T-helper 17 cell (primary cell): ENCODE measurements at regions not wholly inside any gene's neighbourhood (a gene's known extent, or its start where the extent isn't known, plus 50 kb on each side); places are given as distances from the start of the nearest gene placed in this dataset.
"Not testable (repeated sequence)": the region's sequence is repeated elsewhere in the genome, so short reads cannot be mapped to it uniquely, and the experiment has no call there.

Experiments
- ATAC-seq: fragments of 150-1000 bp; cut with Tn5 transposase; 2 replicates; pipeline ENCODE4 v1.10.0; 2021; ENCODE audit warnings: mild to moderate bottlenecking, moderate library complexity
- DNase-seq, 3 donors: peaks; one replicate each; pipeline versions ENCODE4 v3.0.0 to v3.0.0-alpha.2; 2020 to 2021
- H3K9me3 ChIP-seq: one replicate; pipeline ENCODE4 v1.7.0; 2013; ENCODE audit warnings: low read length, mild to moderate bottlenecking; ENCODE audit not compliant: control insufficient read depth, poor library complexity, severe bottlenecking
- H3K27ac Mint-ChIP-seq: one replicate; pipeline ENCODE4 v1.8.0; 2022; ENCODE audit warnings: mild to moderate bottlenecking, moderate library complexity, mixed read lengths
- H3K27me3 Mint-ChIP-seq: one replicate; pipeline ENCODE4 v1.8.0; 2022; ENCODE audit warnings: mixed read lengths
- H3K36me3 Mint-ChIP-seq: one replicate; pipeline ENCODE4 v1.8.0; 2022; ENCODE audit warnings: low read depth, mixed read lengths
- H3K4me1 Mint-ChIP-seq: one replicate; pipeline ENCODE4 v1.8.0; 2022; ENCODE audit warnings: mild to moderate bottlenecking, mixed read lengths
- H3K4me3 Mint-ChIP-seq: one replicate; pipeline ENCODE4 v1.8.0; 2022; ENCODE audit warnings: mild to moderate bottlenecking, moderate library complexity, mixed read lengths

GRCh38 chr1:55893155-55893554 lies 678.0 kb upstream of the USP24 start:
- H3K27ac Mint-ChIP-seq, result no peak overlapping the region
- H3K4me1 Mint-ChIP-seq, result no peaks in the 10 kb centered on the region
- H3K27me3 Mint-ChIP-seq, result peaks cover 4% of the 10 kb centered on the region
- DNase-seq (no peak), ATAC-seq (no peak)
- H3K9me3 ChIP-seq, result no peaks in the 10 kb centered on the region
- no peak overlapping the region for H3K4me3 Mint-ChIP-seq
- H3K36me3 Mint-ChIP-seq, result no peaks in the 10 kb centered on the region

- no peak overlapping the region for H3K4me3 Mint-ChIP-seq
- H3K27ac Mint-ChIP-seq, result no peak overlapping the region
- H3K36me3 Mint-ChIP-seq, result no peaks in the 10 kb centered on the region
- H3K27me3 Mint-ChIP-seq, result peaks cover 14% of the 10 kb centered on the region
- DNase-seq (no peak), ATAC-seq (no peak)
- H3K9me3 ChIP-seq, result no peaks in the 10 kb centered on the region
- no peaks in the 10 kb centered on the region for H3K4me1 Mint-ChIP-seq
These were observed 673.6 kb upstream of the USP24 start for GRCh38 chr1:55888685-55889317.

- DNase-seq, result no peak
- Mint-ChIP-seq H3K27me3 (peaks cover 14% of the 10 kb centered on the region), H3K27ac (no peak overlapping the region), H3K4me3 (no peak overlapping the region), H3K4me1 (no peaks in the 10 kb centered on the region), H3K36me3 (no peaks in the 10 kb centered on the region)
- no peaks in the 10 kb centered on the region for H3K9me3 ChIP-seq
- no peak for ATAC-seq
These were observed 671.9 kb upstream of the USP24 start for GRCh38 chr1:55886856-55887712.

DNA sequence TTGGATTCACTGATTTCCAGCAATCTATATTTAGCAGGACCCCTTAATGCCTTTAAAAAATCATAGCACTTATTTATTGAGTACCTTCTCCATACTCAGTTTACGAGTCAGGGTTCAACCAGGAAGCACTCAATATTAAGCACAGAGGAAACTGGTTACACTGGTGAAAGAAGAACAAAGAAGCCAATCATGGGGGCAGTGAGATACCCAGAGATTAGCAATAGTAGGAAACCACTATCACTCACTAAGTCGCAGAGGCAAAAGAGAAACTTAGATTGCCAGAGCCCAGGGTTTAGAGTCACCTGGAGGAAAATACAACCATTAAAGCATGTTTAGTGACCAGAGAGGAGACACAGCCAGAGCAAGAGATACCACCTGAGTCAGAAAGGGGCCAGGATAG lies 670.5 kb upstream of the USP24 start:
- Mint-ChIP-seq H3K27me3 (peaks cover 14% of the 10 kb centered on the region), H3K4me1 (no peaks in the 10 kb centered on the region), H3K36me3 (no peaks in the 10 kb centered on the region), H3K4me3 (no peak overlapping the region), H3K27ac (no peak overlapping the region)
- no peaks in the 10 kb centered on the region for H3K9me3 ChIP-seq
- no peak for ATAC-seq
- DNase-seq, result no peak

GRCh38 chr1:55882931-55883330 lies 667.8 kb upstream of the USP24 start:
- ATAC-seq (no peak), DNase-seq (no peak)
- Mint-ChIP-seq H3K27ac (no peak overlapping the region), H3K36me3 (no peaks in the 10 kb centered on the region), H3K4me3 (no peak overlapping the region), H3K4me1 (no peaks in the 10 kb centered on the region), H3K27me3 (peaks cover 8% of the 10 kb centered on the region)
- no peaks in the 10 kb centered on the region for H3K9me3 ChIP-seq

DNA sequence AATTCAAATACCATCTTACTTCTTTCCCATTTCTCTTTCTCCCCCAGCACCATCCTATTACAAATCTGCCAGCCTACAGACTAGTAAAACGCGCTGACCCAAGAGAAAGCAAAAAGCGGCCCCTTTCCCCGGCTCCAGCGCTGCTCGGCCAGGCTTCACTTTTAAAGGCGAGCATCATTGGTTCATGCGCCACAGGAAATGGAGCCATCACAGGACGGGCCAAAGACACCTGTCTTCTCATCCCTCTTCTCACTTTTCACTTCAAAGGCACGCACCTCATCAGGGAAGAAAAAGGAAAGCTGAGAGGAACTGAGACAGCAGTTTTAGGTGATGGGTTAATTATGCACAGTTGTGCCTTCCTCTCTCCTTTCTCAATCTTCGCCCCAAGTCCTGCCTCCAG lies 664.2 kb upstream of the USP24 start:
- DNase-seq (no peak), ATAC-seq (no peak)
- Mint-ChIP-seq H3K4me3 (no peak overlapping the region), H3K27me3 (no peaks in the 10 kb centered on the region), H3K4me1 (no peaks in the 10 kb centered on the region), H3K27ac (no peak overlapping the region), H3K36me3 (no peaks in the 10 kb centered on the region)
- H3K9me3 ChIP-seq, result no peaks in the 10 kb centered on the region

DNA sequence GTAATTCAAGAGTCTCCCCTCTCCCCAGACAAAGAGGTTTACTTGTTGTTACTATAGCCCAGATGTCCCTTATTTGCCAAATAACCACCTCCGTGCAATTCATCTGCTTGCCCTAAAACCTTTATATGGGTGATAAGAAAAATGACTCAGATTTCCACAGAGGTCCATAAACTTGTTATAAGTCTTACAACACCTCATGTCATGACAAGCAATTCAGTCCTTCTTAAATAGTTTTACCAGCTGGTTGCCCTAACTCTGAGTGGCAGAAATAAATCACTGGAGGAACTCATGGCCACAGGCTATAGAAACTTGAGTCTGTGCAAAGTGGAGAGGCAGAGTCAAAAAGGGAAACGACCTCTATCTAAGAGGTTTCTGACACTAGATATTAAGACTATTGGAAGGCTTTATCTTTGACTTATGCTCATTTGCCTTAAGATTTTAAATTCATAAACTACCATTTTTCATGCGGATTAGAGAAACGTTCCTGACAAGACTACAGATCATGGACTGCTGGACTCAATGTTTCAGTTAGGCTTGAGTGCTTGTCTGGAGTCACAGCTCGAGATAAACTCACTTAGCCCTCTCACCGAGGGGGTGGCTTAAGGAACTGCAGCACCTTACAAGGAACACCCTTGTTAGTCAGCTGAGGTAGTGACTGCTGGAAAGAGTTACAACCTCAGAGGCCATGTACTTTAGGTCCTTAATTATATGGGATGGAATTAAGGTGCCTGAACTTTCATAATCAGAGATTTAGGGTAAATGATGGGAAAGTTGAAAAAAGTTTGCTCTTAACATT lies 662.5 kb upstream of the USP24 start:
- no peak overlapping the region for H3K27ac Mint-ChIP-seq
- no peaks in the 10 kb centered on the region for H3K36me3 Mint-ChIP-seq
- ATAC-seq (no peak), DNase-seq (no peak)
- no peaks in the 10 kb centered on the region for H3K4me1 Mint-ChIP-seq
- no peak overlapping the region for H3K4me3 Mint-ChIP-seq
- no peaks in the 10 kb centered on the region for H3K27me3 Mint-ChIP-seq
- H3K9me3 ChIP-seq, result no peaks in the 10 kb centered on the region

DNA sequence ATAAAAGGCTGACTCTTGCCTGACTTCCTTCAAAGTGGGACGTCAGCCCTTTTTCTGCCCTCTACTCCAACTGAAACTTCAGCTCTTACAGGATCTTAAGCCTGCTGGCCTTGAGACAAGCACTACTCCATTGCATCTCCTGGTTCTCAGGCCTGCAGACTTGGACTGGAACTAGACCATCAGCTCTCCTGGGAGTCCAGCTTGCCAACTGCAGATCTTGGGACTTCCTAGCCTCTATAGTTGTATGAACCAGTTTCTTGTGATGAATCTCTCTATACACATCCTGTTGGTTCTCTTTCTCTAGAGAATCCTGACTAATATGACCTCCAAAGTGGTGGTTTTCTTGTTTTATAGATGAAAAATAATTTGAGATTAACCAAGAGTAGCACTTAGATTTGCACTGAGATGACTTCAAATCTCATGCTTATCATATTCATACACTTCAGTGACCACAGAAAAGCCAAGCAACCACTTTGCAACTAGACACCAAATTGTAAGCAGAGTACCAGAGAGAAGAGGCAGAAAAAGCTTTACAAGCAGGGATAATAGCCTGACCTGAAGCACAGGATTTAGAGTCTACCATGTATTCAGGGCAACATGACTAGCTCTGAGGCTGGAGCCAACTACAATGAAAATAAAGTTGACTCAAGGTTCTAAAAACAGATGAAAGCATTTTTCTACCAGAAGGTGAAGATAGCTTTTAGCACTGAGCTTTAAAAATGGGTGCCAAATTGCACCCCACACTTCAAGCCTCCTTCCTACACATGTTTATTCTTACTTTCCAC lies 661.3 kb upstream of the USP24 start:
- no peaks in the 10 kb centered on the region for H3K27me3 Mint-ChIP-seq

DNA sequence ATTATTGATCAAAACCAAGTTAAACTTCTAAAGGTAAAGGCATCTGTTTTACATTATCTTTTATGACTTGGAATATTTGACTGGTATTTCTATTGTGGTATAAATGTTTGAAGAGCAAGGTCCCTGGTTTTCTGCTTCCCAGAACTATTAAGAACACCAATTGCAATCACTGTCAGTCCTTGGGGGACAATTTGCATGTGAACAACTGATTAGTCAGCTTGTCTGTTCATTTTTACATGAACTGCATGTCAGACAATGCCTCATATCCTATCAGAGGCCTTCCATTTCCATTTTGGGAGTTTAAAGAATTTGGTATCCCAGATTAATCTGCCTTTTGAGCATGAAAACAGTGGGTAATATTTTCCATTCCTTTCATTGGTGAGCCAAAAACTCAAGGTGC lies 654.9 kb upstream of the USP24 start:
- Mint-ChIP-seq H3K4me1 (no peaks in the 10 kb centered on the region), H3K27ac (no peak overlapping the region), H3K36me3 (no peaks in the 10 kb centered on the region), H3K27me3 (no peaks in the 10 kb centered on the region), H3K4me3 (no peak overlapping the region)
- H3K9me3 ChIP-seq, result no peaks in the 10 kb centered on the region
- DNase-seq (no peak), ATAC-seq (no peak)

More for the DNA sequence above, 661.3 kb upstream of the USP24 start:
- H3K9me3 ChIP-seq, result no peaks in the 10 kb centered on the region
- ATAC-seq (no peak), DNase-seq (no peak)
- Mint-ChIP-seq H3K27ac (no peak overlapping the region), H3K4me3 (no peak overlapping the region), H3K4me1 (no peaks in the 10 kb centered on the region), H3K36me3 (no peaks in the 10 kb centered on the region)

GRCh38 chr1:55869065-55869464 lies 653.9 kb upstream of the USP24 start:
- DNase-seq (no peak), ATAC-seq (no peak)
- H3K4me1 Mint-ChIP-seq, result no peaks in the 10 kb centered on the region
- no peak overlapping the region for H3K27ac Mint-ChIP-seq
- H3K9me3 ChIP-seq, result no peaks in the 10 kb centered on the region
- H3K36me3 Mint-ChIP-seq, result no peaks in the 10 kb centered on the region
- no peak overlapping the region for H3K4me3 Mint-ChIP-seq
- no peaks in the 10 kb centered on the region for H3K27me3 Mint-ChIP-seq

GRCh38 chr1:55868026-55868425 lies 652.9 kb upstream of the USP24 start:
- H3K4me3 Mint-ChIP-seq, result no peak overlapping the region
- H3K36me3 Mint-ChIP-seq, result no peaks in the 10 kb centered on the region
- H3K9me3 ChIP-seq, result no peaks in the 10 kb centered on the region
- no peak overlapping the region for H3K27ac Mint-ChIP-seq
- ATAC-seq (no peak), DNase-seq (no peak)
- no peaks in the 10 kb centered on the region for H3K4me1 Mint-ChIP-seq
- H3K27me3 Mint-ChIP-seq, result no peaks in the 10 kb centered on the region

GRCh38 chr1:55867304-55867843 lies 652.2 kb upstream of the USP24 start:
- Mint-ChIP-seq H3K27ac (no peak overlapping the region), H3K4me3 (no peak overlapping the region), H3K4me1 (no peaks in the 10 kb centered on the region), H3K36me3 (no peaks in the 10 kb centered on the region), H3K27me3 (no peaks in the 10 kb centered on the region)
- no peak for DNase-seq
- no peak for ATAC-seq
- no peaks in the 10 kb centered on the region for H3K9me3 ChIP-seq

DNA sequence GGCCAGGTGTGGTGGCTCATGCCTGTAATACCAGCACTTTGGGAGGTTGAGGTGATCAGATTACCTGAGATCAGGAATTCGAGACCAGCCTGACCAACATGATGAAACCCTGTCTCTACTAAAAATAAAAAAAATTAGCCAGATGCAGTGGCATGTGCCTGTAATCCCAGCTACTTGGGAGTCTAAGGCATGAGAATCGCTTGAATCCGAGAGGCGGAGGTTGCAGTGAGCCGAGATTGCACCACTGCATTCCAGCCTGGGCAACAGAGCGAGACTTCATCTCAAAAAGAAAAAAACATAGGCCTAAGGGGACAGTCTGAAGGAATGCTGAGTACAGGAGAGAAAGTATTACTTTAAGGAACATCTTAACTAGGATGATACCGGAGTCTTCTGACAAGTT lies 650.6 kb upstream of the USP24 start:
- H3K4me3 Mint-ChIP-seq, H3K27me3 Mint-ChIP-seq, H3K4me1 Mint-ChIP-seq, ATAC-seq, H3K36me3 Mint-ChIP-seq, H3K27ac Mint-ChIP-seq, DNase-seq, H3K9me3 ChIP-seq: not testable (repeated sequence)
